CD4-positive, alpha-beta T cell treated with Interleukin-4 for 4 hours (primary cell): ENCODE measurements at regions not wholly inside any gene's neighbourhood (a gene's known extent, or its start where the extent isn't known, plus 50 kb on each side); places are given as distances from the start of the nearest gene placed in this dataset.

Source experiments
- DNase-seq: peaks from one replicate; pipeline ENCODE4 v3.0.0-alpha.2; 2020

DNA sequence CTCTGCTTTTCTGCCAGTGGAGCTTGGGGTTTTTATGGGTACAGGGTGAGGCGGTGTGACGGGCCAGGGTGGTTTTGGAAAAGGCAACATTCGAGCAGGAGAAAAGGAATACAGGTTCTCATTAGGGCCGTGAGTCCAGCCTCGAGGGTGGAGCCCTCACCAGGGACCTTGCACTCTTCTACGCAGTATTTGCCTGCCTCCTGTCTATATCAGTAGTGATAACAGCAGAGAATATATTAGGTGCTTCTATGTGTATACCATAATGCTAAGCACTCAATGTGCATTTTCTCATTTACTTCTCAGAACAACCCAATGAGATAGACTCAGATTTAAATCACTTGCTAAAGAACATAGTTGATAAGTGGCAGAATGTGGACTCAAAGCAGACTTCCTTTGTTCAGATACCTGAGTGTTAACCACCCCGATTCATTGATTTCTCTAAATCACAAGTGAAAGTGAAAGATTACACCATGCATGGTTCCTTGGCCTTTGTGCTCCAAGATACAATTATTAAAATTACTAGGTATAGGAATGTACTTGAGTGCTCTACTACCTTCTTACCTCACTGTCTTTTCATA, 403.9 kb downstream of the PCDH7 start:
- no peak for DNase-seq

- DNase-seq: no peak
These were observed 404.9 kb downstream of the PCDH7 start for GRCh38 chr4:31125061-31125460.

- no peak for DNase-seq
These were observed 405.3 kb downstream of the PCDH7 start for GRCh38 chr4:31125496-31125895.

DNA sequence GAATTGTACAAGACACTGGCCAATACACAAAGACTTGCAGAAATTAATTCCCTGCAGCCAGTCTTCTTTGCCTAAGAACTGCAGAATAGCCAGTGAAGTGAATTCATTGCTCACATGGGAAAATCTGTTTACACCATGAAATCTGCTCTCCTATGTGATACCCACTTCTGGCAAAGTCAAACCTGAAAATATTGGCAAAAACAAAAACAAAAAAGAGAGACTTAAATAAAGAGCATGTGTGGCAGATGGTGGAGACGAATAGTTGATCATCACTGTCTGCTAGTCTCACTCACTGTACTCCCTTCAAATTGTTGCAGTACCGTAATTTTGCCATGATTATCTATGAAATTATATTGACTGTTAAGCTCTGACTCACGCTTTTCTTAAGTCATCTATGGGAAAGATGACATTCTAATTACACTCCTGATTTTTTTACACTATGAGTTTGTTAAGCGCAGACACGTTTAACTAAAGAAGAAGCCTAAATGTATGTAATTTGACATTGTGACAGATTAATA, 406.8 kb downstream of the PCDH7 start:
- DNase-seq: no peak

- DNase-seq: no peak
These were observed 410.8 kb downstream of the PCDH7 start for GRCh38 chr4:31130930-31131329.

DNA sequence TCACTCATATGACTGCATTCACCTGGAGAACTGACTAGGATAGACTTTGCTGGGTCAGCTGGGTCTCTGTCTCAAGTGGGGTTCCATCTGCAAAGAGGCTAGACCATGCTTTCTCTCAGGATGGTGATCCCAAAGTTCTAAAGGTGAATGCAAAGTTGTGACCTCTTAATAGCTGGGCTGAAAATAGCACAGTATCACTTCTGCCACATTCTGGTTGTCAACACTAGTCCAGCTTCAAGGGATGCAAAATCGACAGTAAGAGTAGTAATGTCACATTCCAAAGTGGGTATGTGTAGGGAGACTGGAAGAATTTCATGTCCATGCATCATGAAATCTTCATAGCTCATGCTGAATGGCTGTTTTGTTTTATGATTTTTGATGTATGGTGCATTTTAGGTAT, 414.6 kb downstream of the PCDH7 start:
- no peak for DNase-seq

DNA sequence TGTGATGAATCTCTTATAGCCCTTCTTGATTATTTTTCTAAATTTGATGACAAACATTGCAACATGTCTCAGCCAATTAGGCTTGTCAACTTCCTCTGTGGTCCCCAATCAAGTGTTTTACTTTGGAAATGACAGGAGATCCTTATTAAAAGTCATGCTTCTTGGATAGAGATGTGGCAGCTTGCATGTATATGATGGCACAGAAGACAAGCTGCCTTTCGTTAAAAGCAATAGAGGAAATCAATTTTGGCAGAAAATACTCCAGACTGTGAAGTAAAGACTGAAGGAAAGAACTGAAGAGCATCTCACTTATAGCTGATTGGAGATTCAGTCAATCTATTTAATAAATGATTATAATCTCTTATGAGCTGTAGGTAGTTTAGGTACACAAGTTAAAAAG, 419.6 kb downstream of the PCDH7 start:
- no peak for DNase-seq

GRCh38 chr4:31141095-31141831, 421.1 kb downstream of the PCDH7 start:
- DNase-seq: no peak

GRCh38 chr4:31141832-31142142, 421.6 kb downstream of the PCDH7 start:
- DNase-seq: no peak

GRCh38 chr4:31146366-31146765, 426.2 kb downstream of the PCDH7 start:
- DNase-seq: no peak

GRCh38 chr4:31148990-31149389, 428.8 kb downstream of the PCDH7 start:
- DNase-seq: no peak

GRCh38 chr4:31156221-31156620, 436.1 kb downstream of the PCDH7 start:
- no peak for DNase-seq

DNA sequence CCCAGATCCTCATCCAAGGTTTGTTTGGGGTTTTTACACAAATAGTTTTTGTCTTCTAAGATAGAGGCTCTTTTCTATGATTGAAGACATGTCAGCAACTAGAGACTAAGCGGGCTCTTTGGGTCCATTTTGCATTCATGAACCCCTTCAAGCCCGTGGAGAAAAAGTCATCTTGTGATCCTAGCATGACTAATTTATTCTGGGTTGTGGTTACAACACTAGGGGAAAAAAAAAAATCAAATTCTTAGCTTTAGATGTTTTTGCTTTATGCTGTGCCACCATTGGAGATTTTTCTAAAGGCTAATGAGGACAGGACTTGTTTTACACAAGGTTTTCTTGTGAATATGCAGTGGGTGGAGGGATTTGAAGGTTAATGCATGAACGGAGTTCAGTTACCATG, 440.0 kb downstream of the PCDH7 start:
- DNase-seq: no peak

DNA sequence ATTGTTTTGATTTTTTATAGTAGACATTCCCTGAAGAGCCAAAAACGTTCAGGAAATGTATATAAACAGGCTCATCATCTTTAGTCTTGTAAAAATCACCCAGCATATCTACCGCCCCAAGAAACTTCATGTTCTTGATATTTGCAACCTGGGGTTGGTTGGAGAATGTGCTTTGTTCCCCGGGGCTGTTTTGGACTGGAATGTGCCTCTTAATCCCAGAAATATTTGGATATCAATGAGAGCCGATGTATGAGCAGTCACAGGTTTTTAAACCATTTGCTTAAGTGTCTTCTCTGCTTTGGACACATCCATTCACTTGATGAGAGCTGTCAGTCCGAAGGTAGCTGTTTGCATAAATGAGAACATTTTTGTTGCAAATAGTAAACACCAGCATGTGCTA, 449.7 kb downstream of the PCDH7 start:
- no peak for DNase-seq

GRCh38 chr4:31171362-31171761, 451.2 kb downstream of the PCDH7 start:
- no peak for DNase-seq

DNA sequence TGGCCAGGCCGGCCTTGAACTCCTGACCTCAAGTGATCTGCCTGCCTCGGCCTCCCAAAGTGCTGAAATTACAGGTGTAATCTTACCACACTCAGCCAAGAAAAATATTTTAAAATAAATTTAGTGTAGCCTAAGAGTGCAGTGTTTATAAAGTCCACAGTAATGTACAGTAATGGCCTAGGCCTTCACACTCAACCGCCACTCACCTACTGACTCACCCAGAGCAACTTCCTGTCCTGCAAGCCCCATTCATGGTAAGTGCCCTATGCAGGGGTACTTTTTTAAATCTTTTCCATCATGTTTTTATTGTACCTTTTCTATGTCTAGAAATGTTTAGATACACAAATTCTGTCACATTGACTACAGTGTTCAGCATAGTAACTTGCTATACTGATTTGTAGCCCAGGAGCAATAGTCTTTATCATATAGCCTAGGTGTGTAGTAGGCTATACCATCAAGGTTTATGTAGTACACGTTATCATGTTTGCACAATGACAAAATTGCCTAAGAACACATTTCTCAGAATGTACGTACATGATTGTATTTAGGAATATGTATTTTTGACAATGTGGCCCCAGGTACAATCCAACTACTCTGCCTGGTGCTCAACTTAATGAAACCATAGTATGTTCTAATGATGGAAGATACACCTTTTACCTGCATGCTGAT, 455.2 kb downstream of the PCDH7 start:
- DNase-seq: no peak

DNA sequence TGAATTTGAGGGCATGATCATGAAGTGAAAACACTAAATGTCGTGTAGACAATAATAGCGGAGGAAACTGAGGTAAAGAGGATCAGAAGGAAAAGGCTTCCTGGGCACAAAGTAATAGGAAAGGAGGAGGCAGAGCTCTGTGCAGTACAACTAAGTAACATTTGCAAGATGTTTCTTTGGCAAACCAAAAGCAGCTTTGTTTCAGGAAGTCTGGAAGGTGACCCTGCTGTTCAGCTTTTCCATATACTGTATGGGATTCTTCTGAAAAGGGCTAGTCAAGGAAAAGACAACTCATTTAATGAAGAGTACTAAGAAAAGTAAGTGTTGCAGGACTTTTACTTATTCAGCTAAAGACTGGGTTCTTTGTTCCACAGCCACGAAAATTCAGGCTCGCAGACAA, 463.1 kb downstream of the PCDH7 start:
- DNase-seq: no peak

DNA sequence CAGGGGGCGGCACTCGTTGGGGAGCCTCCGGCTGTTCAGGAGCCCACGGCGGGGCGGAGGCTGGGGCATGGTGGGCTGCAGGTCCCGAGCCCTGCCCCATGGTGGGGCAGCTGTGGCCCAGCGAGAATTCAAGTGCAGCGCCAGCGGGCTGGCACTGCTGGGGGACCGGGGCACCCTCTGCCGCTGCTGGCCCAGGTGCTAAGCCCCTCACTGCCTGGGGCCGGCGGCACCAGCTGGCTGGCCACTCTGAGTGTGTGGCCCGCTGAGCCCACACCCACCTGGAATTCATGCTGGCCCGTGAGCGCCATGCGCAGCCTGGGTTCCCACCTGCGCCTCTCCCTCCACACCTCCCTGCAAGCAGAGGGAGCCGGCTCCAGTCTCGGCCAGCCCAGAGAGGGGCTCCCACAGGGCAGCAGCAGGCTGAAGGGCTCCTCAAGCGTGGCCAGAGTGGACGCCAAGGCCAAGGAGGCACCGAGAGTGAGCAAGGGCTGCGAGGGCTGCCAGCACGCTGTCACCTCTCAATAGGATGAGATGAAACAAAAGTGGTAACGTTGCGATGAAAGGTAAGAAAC, 464.9 kb downstream of the PCDH7 start:
- DNase-seq: no peak

DNA sequence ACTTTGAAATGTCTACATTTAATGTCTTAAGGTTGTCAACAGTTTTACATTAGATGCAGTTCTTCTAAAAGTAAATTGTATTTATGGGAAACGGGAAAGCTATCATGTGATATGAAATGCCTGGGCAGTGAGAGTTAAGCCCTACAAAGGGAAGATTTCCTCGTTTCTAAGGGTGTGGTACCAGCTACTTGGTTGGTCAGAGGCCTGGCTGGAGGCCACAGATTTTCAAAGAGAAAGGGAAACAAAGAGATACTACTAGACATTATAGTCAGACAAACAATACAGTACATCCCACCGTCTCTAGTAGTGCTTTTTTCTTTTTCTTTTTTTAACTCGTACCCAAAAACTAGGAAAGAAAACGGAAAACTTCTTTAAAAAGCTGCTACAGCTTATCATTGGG, 467.8 kb downstream of the PCDH7 start:
- no peak for DNase-seq

GRCh38 chr4:31189938-31190337, 469.8 kb downstream of the PCDH7 start:
- no peak for DNase-seq

GRCh38 chr4:31190671-31191070, 470.5 kb downstream of the PCDH7 start:
- no peak for DNase-seq

DNA sequence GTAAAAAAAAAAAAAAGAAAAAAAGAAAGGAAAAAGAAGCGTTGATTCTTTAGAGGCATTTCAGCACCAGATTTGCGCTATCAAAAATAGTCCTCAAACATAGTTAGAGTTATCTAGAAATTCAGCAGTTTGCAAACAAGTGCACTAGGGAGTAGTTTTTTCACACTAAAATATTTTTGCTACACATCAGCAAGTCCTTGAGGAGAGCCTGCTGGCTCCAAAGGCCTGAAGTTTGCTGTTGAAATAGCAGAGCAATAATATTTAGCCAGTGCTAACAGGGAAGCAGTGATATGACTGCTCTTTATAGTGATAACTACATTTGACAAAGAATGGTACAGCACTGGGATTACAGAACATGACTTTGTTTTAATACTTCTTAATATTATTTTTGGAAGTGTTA, 472.2 kb downstream of the PCDH7 start:
- DNase-seq: no peak

GRCh38 chr4:31193521-31193920, 473.4 kb downstream of the PCDH7 start:
- DNase-seq: no peak

GRCh38 chr4:31194823-31195222, 474.7 kb downstream of the PCDH7 start:
- no peak for DNase-seq
